GM21737 (cell line): ENCODE measurements at regions not wholly inside any gene's neighbourhood (a gene's known extent, or its start where the extent isn't known, plus 50 kb on each side); places are given as distances from the start of the nearest gene placed in this dataset.

ENCODE experiments used
- ATAC-seq: cut with Tn5 transposase; IDR thresholded peaks from one replicate; pipeline ENCODE4 v1.9.1; 2021; ENCODE audit warnings: mild to moderate bottlenecking, moderate library complexity; ENCODE audit not compliant: unreplicated experiment

- no peak for ATAC-seq
These were observed 344.9 kb downstream of the EFNA5 start for GRCh38 chr5:107325866-107326265.

- no peak for ATAC-seq
These were observed 345.9 kb downstream of the EFNA5 start for GRCh38 chr5:107324809-107325208.

GRCh38 chr5:107324071-107324470 lies 346.7 kb downstream of the EFNA5 start:
- ATAC-seq: no peak

GRCh38 chr5:107323536-107323935 lies 347.2 kb downstream of the EFNA5 start:
- ATAC-seq: no peak

- no peak for ATAC-seq
These were observed 347.8 kb downstream of the EFNA5 start for GRCh38 chr5:107322936-107323335.

- no peak for ATAC-seq
These were observed 348.8 kb downstream of the EFNA5 start for GRCh38 chr5:107321906-107322305.

GRCh38 chr5:107320846-107321245 lies 349.9 kb downstream of the EFNA5 start:
- no peak for ATAC-seq

- no peak for ATAC-seq
These were observed 350.4 kb downstream of the EFNA5 start for GRCh38 chr5:107320376-107320775.

- ATAC-seq: no peak
These were observed 350.8 kb downstream of the EFNA5 start for GRCh38 chr5:107319901-107320300.

GRCh38 chr5:107314330-107314729 lies 356.4 kb downstream of the EFNA5 start:
- no peak for ATAC-seq

GRCh38 chr5:107313921-107314320 lies 356.8 kb downstream of the EFNA5 start:
- ATAC-seq: no peak

- no peak for ATAC-seq
These were observed 357.6 kb downstream of the EFNA5 start for GRCh38 chr5:107313098-107313497.

- no peak for ATAC-seq
These were observed 360.6 kb downstream of the EFNA5 start for GRCh38 chr5:107310181-107310580.

- ATAC-seq: no peak
These were observed 364.1 kb downstream of the EFNA5 start for GRCh38 chr5:107306594-107306993.

GRCh38 chr5:107306002-107306401 lies 364.7 kb downstream of the EFNA5 start:
- ATAC-seq: no peak

- no peak for ATAC-seq
These were observed 366.1 kb downstream of the EFNA5 start for GRCh38 chr5:107304684-107305083.

GRCh38 chr5:107303171-107303968 lies 367.4 kb downstream of the EFNA5 start:
- no peak for ATAC-seq

- no peak for ATAC-seq
These were observed 368.3 kb downstream of the EFNA5 start for GRCh38 chr5:107302441-107302840.

- ATAC-seq: no peak
These were observed 368.7 kb downstream of the EFNA5 start for GRCh38 chr5:107301999-107302398.

GRCh38 chr5:107300721-107301327 lies 369.9 kb downstream of the EFNA5 start:
- ATAC-seq: no peak

- no peak for ATAC-seq
These were observed 374.2 kb downstream of the EFNA5 start for GRCh38 chr5:107296572-107296971.

GRCh38 chr5:107295914-107296313 lies 374.8 kb downstream of the EFNA5 start:
- no peak for ATAC-seq

GRCh38 chr5:107294669-107295068 lies 376.1 kb downstream of the EFNA5 start:
- ATAC-seq: no peak
